GM12878 (cell line): ENCODE measurements at regions not wholly inside any gene's neighbourhood (a gene's known extent, or its start where the extent isn't known, plus 50 kb on each side); places are given as distances from the start of the nearest gene placed in this dataset.

Experiments used
- ATAC-seq: fragments of 200-7000 bp; cut with Tn5 transposase; 3 replicates; pipeline ENCODE4 v1.9.1; 2020; ENCODE audit warnings: mild to moderate bottlenecking, moderate library complexity
- BruUV-seq: library from RNA; stranded (reverse); fragments of 400-500 nt; replicated peaks from 2 replicates; lab custom pipeline; 2021; lab: Mats Ljungman, UMichigan
- CTCF ChIA-PET: fragments of 300-600 bp; sonication (Branson Sonifier 250); formaldehyde crosslinking; extraction: SDS; loops from one replicate; lab custom pipeline; 2021; ENCODE audit warnings: inconsistent platforms; lab: Yijun Ruan, JAX
- POLR2A ChIA-PET: fragments of 350-600 bp; formaldehyde crosslinking; extraction: SDS; loops from one replicate; lab custom pipeline; 2021; ENCODE audit warnings: inconsistent platforms; lab: Charles Lee
- RAD21 ChIA-PET: fragments of 300-600 bp; sonication (Branson Sonifier 250); formaldehyde crosslinking; loops from one replicate; lab custom pipeline; 2023; ENCODE audit warnings: antibody characterized with exemption; ENCODE audit not compliant: unreplicated experiment; lab: Charles Lee
- SMC1A ChIA-PET: fragments of 300-600 bp; sonication (Branson Sonifier 250); formaldehyde crosslinking; loops from one replicate; lab custom pipeline; 2023; ENCODE audit not compliant: unreplicated experiment, uncharacterized antibody; lab: Charles Lee
- DNase-seq: peaks from one replicate; pipeline ENCODE4 v3.0.0-alpha.2; 2011; ENCODE audit warnings: low read depth, low spot score
- FAIRE-seq: peaks from 3 replicates; lab custom pipeline; 2011; peaks lifted over from hg19 to GRCh38; lab: Jason Lieb, UNC
- H2AFZ ChIP-seq: 2 replicates; pipeline ENCODE4 v1.6.0; 2011; ENCODE audit warnings: low read depth, low read length, control low read depth; ENCODE audit not compliant: control insufficient read depth
- H3K27ac ChIP-seq: 2 replicates; pipeline ENCODE4 v1.5.1; 2011; ENCODE audit warnings: control low read depth; ENCODE audit not compliant: control insufficient read depth, insufficient read depth
- H3K27me3 ChIP-seq, 2 experiments: replicated peaks in 1 of 2; 2 replicates each; pipeline versions ENCODE4 v1.6.0 to v1.6.1; 2011; ENCODE audit warnings: low read length in 1 of 2; ENCODE audit not compliant: control insufficient read depth in 2 of 2, insufficient read depth in 2 of 2
- H3K36me3 ChIP-seq, 2 experiments: 2 replicates each; pipeline ENCODE4 v1.5.1; 2011; ENCODE audit warnings: low read length in 1 of 2; ENCODE audit not compliant: control insufficient read depth in 2 of 2, insufficient read depth in 2 of 2
- H3K4me1 ChIP-seq: 2 replicates; pipeline ENCODE4 v1.6.1; 2011; ENCODE audit warnings: mild to moderate bottlenecking, low read length, moderate library complexity, mixed read lengths; ENCODE audit not compliant: control insufficient read depth, insufficient read depth
- H3K4me2 ChIP-seq: 2 replicates; pipeline ENCODE4 v1.6.0; 2011; ENCODE audit warnings: control low read depth; ENCODE audit not compliant: control insufficient read depth, insufficient read depth
- H3K4me3 ChIP-seq: fragments of 200-600 bp; sonication (generic); 2 replicates; pipeline ENCODE4 v1.5.1; 2016
- H3K79me2 ChIP-seq: 2 replicates; pipeline ENCODE4 v1.6.0; 2011; ENCODE audit warnings: low read length; ENCODE audit not compliant: control insufficient read depth, insufficient read depth
- H3K9ac ChIP-seq: 2 replicates; pipeline ENCODE4 v1.8.0; 2011; ENCODE audit warnings: low read length, control low read depth, mixed read lengths; ENCODE audit not compliant: control insufficient read depth, insufficient read depth
- H3K9me3 ChIP-seq: replicated peaks from 3 replicates; pipeline ENCODE4 v1.5.1; 2011; ENCODE audit warnings: mild to moderate bottlenecking, low read length; ENCODE audit not compliant: control insufficient read depth, insufficient read depth
- H4K20me1 ChIP-seq: 2 replicates; pipeline ENCODE4 v1.6.0; 2011; ENCODE audit not compliant: control insufficient read depth, insufficient read depth
- BCLAF1 ChIP-seq: fragments of 450-650 bp; IDR thresholded peaks from 2 replicates; pipeline ENCODE4 v1.6.1; 2017; ENCODE audit warnings: antibody characterized with exemption, mild to moderate bottlenecking, moderate library complexity
- CBX5 ChIP-seq: sonication (generic); IDR thresholded peaks from 2 replicates; pipeline ENCODE4 v1.6.1; 2016; ENCODE audit warnings: low read depth, moderate library complexity, mild to moderate bottlenecking, inconsistent platforms
- CHD1 ChIP-seq: IDR thresholded peaks from 2 replicates; pipeline ENCODE4 v1.6.1; 2012; ENCODE audit warnings: low read depth, low read length, improper control_type of control experiment
- HDAC6 ChIP-seq: fragments of 200-600 bp; sonication (generic); IDR thresholded peaks from one replicate; pipeline ENCODE4 v1.8.0; 2017; ENCODE audit warnings: antibody characterized with exemption; ENCODE audit not compliant: unreplicated experiment
- IKZF1 ChIP-seq: fragments of 450-650 bp; conservative IDR thresholded peaks from 2 replicates; pipeline ENCODE4 v1.6.1; 2017; ENCODE audit warnings: antibody characterized with exemption, mild to moderate bottlenecking
- IRF4 ChIP-seq: IDR thresholded peaks from 2 replicates; pipeline ENCODE4 v1.6.1; 2011; ENCODE audit warnings: low read depth, low read length
- JUNB ChIP-seq: IDR thresholded peaks from 2 replicates; pipeline ENCODE4 v1.6.1; 2016; ENCODE audit warnings: antibody characterized with exemption, mild to moderate bottlenecking
- KLF5 ChIP-seq: fragments of 450-650 bp; IDR thresholded peaks from 2 replicates; pipeline ENCODE4 v1.6.1; 2014; ENCODE audit warnings: mild to moderate bottlenecking; ENCODE audit not compliant: partially characterized antibody
- MYB ChIP-seq: fragments of 150-350 bp; IDR thresholded peaks from 2 replicates; pipeline ENCODE4 v1.6.1; 2014; ENCODE audit warnings: mild to moderate bottlenecking, low read depth, low read length, borderline replicate concordance
- NFYA ChIP-seq: IDR thresholded peaks from 2 replicates; pipeline ENCODE4 v1.6.1; 2011; ENCODE audit warnings: low read depth, mild to moderate bottlenecking, low read length, improper control_type of control experiment, borderline replicate concordance
- PKNOX1 ChIP-seq: fragments of 450-650 bp; IDR thresholded peaks from 2 replicates; pipeline ENCODE4 v1.6.1; 2016; ENCODE audit warnings: mild to moderate bottlenecking
- PML ChIP-seq: IDR thresholded peaks from 2 replicates; pipeline ENCODE4 v1.6.1; 2012; ENCODE audit warnings: low read length, inconsistent platforms
- RUNX3 ChIP-seq: IDR thresholded peaks from 2 replicates; pipeline ENCODE4 v1.6.1; 2012; ENCODE audit warnings: low read length, inconsistent platforms
- SMARCA5 ChIP-seq: fragments of 450-650 bp; IDR thresholded peaks from 2 replicates; pipeline ENCODE4 v1.6.1; 2017; ENCODE audit warnings: mild to moderate bottlenecking
- TCF12 ChIP-seq: IDR thresholded peaks from 2 replicates; pipeline ENCODE4 v1.6.1; 2011; ENCODE audit warnings: low read depth, mild to moderate bottlenecking, low read length
- ZNF274 ChIP-seq: IDR thresholded peaks from one replicate; pipeline ENCODE4 v1.8.0; 2011; ENCODE audit not compliant: insufficient read length, insufficient read depth
- WGBS: methylation state at CpG from one replicate; pipeline ENCODE4 v1.1.6; 2016; ENCODE audit warnings: low lambda C conversion rate; ENCODE audit not compliant: insufficient replicate concordance, insufficient coverage; ENCODE audit errors: missing lambda C conversion rate; 5-methylcytosine and 5-hydroxymethylcytosine counted together
- in situ Hi-C: fragments of 300-500 bp; cut with MboI; formaldehyde crosslinking; loops from 9 replicates; pipeline ENCODE4 v1.14.3; 2018; ENCODE audit warnings: mixed read lengths
- intact Hi-C: fragments of 100-400 bp; cut with micrococcal nuclease; formaldehyde crosslinking; loops from one replicate; pipeline ENCODE4 v1.14.2; 2022; ENCODE audit not compliant: unreplicated experiment

- Histone ChIP-seq H2AFZ (no peak overlapping the region), H3K36me3 (no peaks in the 10 kb centered on the region), H3K4me1 (no peaks in the 10 kb centered on the region), H3K4me3 (no peak overlapping the region), H3K9ac (no peak overlapping the region), H3K79me2 (no peaks in the 10 kb centered on the region), H3K4me2 (no peak overlapping the region), H3K27ac (no peak overlapping the region), H3K27me3 (no peaks in the 10 kb centered on the region), H4K20me1 (no peaks in the 10 kb centered on the region), H3K9me3 (no peaks in the 10 kb centered on the region)
- ChIA-PET RAD21 (no interaction called here), POLR2A (no interaction called here), SMC1A (no interaction called here), CTCF (no interaction called here)
- WGBS, result 49% methylated on average over 2 of the region's 2 CpGs
- ATAC-seq, result no peak
- intact Hi-C loops (no loop called here), in situ Hi-C loops (no loop called here)
- FAIRE-seq, result no peak
- BruUV-seq, result no TSS peak
- no peak for DNase-seq
- TF ChIP-seq MYB (no peak), PKNOX1 (no peak), KLF5 (no peak), RUNX3 (no peak), JUNB (no peak), SMARCA5 (no peak), CHD1 (no peak), NFYA (no peak), ZNF274 (no peak), PML (no peak), BCLAF1 (no peak), TCF12 (no peak), CBX5 (no peak), IRF4 (no peak), HDAC6 (no peak), IKZF1 (no peak)
Measured at GRCh38 chr2:142756430-142756829, 121.0 kb upstream of the KYNU start.
